ENCODE measurements at regions not wholly inside any gene's neighbourhood (a gene's known extent, or its start where the extent isn't known, plus 50 kb on each side); places are given as distances from the start of the nearest gene placed in this dataset.
"Not testable (repeated sequence)": the region's sequence is repeated elsewhere in the genome, so short reads cannot be mapped to it uniquely, and the experiment has no call there.

GRCh38 chr5:174897281-174897950 lies 173.0 kb downstream of the MSX2 start:
- ChIA-PET CTCF (ENCODE audit: unreplicated experiment) (no interaction called here), POLR2A (no interaction called here)
- intact Hi-C loops (cut with micrococcal nuclease; ENCODE audit: unreplicated experiment), result no loop called here

GRCh38 chr5:174895360-174895759 lies 171.0 kb downstream of the MSX2 start:
- H4K20me1 ChIP-seq (ENCODE audit: insufficient read depth, low read length), result no peaks in the 10 kb centered on the region
- intact Hi-C loops (cut with micrococcal nuclease; ENCODE audit: unreplicated experiment), result no loop called here
- H3K4me2 ChIP-seq (ENCODE audit: low read length), result no peak overlapping the region
- no TSS peak for BruUV-seq (replicated peaks)
- H3K79me2 ChIP-seq (ENCODE audit: insufficient read depth, low read depth, low read length), result no peaks in the 10 kb centered on the region
- H3K4me3 ChIP-seq (ENCODE audit: low read depth, low read length, poor library complexity, severe bottlenecking), result no peak overlapping the region
- no peak overlapping the region for H2AFZ ChIP-seq (ENCODE audit: low read length)
- TF ChIP-seq EZH2phosphoT487 (IDR thresholded peaks at IDR 0.05; ENCODE audit: borderline replicate concordance, low read depth, low read length) (no peak), CTCF (conservative IDR thresholded peaks at IDR 0.05; ENCODE audit: low read length) (0 out of 2 replicates have a peak, but pooled peaks have one; percentile 12)
- ChIA-PET CTCF (ENCODE audit: unreplicated experiment) (no interaction called here), POLR2A (interaction anchor here (0.7 kb wide), 1 partner anchor 880 kb away, joined by 5 read pairs; no protein-coding TSS in a partner anchor)
- no peak for DNase-seq (ENCODE audit: low spot score)
- no peaks in the 10 kb centered on the region for H3K4me1 ChIP-seq (ENCODE audit: insufficient read depth, low read length, poor library complexity, severe bottlenecking)
- H3K9me3 ChIP-seq (ENCODE audit: low read length), result no peaks in the 10 kb centered on the region
- H3K9me2 ChIP-seq (ENCODE audit: insufficient read depth, low read length), result no peaks in the 10 kb centered on the region
- no peaks in the 10 kb centered on the region for H3K36me3 ChIP-seq (ENCODE audit: insufficient read depth, low read length)
- H3K27ac ChIP-seq (ENCODE audit: low read depth, low read length, poor library complexity, severe bottlenecking), result no peak overlapping the region

More at GRCh38 chr5:174897281-174897950, 173.0 kb downstream of the MSX2 start:
- BruUV-seq (replicated peaks), result no TSS peak
- Histone ChIP-seq H3K4me2 (ENCODE audit: low read length) (no peak overlapping the region), H3K4me3 (ENCODE audit: low read depth, low read length, poor library complexity, severe bottlenecking) (no peak overlapping the region), H4K20me1 (ENCODE audit: insufficient read depth, low read length) (no peaks in the 10 kb centered on the region), H3K9me2 (ENCODE audit: insufficient read depth, low read length) (no peaks in the 10 kb centered on the region), H3K36me3 (ENCODE audit: insufficient read depth, low read length) (no peaks in the 10 kb centered on the region), H3K79me2 (ENCODE audit: insufficient read depth, low read depth, low read length) (no peaks in the 10 kb centered on the region), H3K9me3 (ENCODE audit: low read length) (no peaks in the 10 kb centered on the region), H2AFZ (ENCODE audit: low read length) (no peak overlapping the region), H3K4me1 (ENCODE audit: insufficient read depth, low read length, poor library complexity, severe bottlenecking) (no peaks in the 10 kb centered on the region), H3K27ac (ENCODE audit: low read depth, low read length, poor library complexity, severe bottlenecking) (no peak overlapping the region)
- TF ChIP-seq EZH2phosphoT487 (IDR thresholded peaks at IDR 0.05; ENCODE audit: borderline replicate concordance, low read depth, low read length), result no peak
- TF ChIP-seq CTCF (conservative IDR thresholded peaks at IDR 0.05; ENCODE audit: low read length), result no peak
- DNase-seq (ENCODE audit: low spot score), result no peak

GRCh38 chr5:174892742-174893141 lies 168.4 kb downstream of the MSX2 start:
- H3K9me2 ChIP-seq (ENCODE audit: insufficient read depth, low read length), result no peaks in the 10 kb centered on the region
- intact Hi-C loops (cut with micrococcal nuclease; ENCODE audit: unreplicated experiment), result no loop called here
- ChIA-PET CTCF (ENCODE audit: unreplicated experiment) (no interaction called here), POLR2A (no interaction called here)
- BruUV-seq (replicated peaks), result no TSS peak
- H3K9me3 ChIP-seq (ENCODE audit: low read length), result no peaks in the 10 kb centered on the region
- no peak overlapping the region for H3K4me3 ChIP-seq (ENCODE audit: low read depth, low read length, poor library complexity, severe bottlenecking)
- no peaks in the 10 kb centered on the region for H3K36me3 ChIP-seq (ENCODE audit: insufficient read depth, low read length)
- H4K20me1 ChIP-seq (ENCODE audit: insufficient read depth, low read length), result no peaks in the 10 kb centered on the region
- H3K79me2 ChIP-seq (ENCODE audit: insufficient read depth, low read depth, low read length), result no peaks in the 10 kb centered on the region
- H3K4me1 ChIP-seq (ENCODE audit: insufficient read depth, low read length, poor library complexity, severe bottlenecking), result no peaks in the 10 kb centered on the region
- no peak overlapping the region for H3K4me2 ChIP-seq (ENCODE audit: low read length)
- H2AFZ ChIP-seq (ENCODE audit: low read length), result no peak overlapping the region
- H3K27ac ChIP-seq (ENCODE audit: low read depth, low read length, poor library complexity, severe bottlenecking), result no peak overlapping the region
- DNase-seq (ENCODE audit: low spot score), result no peak
- no peak for TF ChIP-seq EZH2phosphoT487 (IDR thresholded peaks at IDR 0.05; ENCODE audit: borderline replicate concordance, low read depth, low read length)
- no peak for TF ChIP-seq CTCF (conservative IDR thresholded peaks at IDR 0.05; ENCODE audit: low read length)

- H3K9me2 ChIP-seq (ENCODE audit: insufficient read depth, low read length); H3K4me3 ChIP-seq (ENCODE audit: low read depth, low read length, poor library complexity, severe bottlenecking); H3K4me2 ChIP-seq (ENCODE audit: low read length); H3K79me2 ChIP-seq (ENCODE audit: insufficient read depth, low read depth, low read length); H3K9me3 ChIP-seq (ENCODE audit: low read length); H3K36me3 ChIP-seq (ENCODE audit: insufficient read depth, low read length); intact Hi-C loops (cut with micrococcal nuclease; ENCODE audit: unreplicated experiment); H4K20me1 ChIP-seq (ENCODE audit: insufficient read depth, low read length); DNase-seq (ENCODE audit: low spot score); H2AFZ ChIP-seq (ENCODE audit: low read length); H3K4me1 ChIP-seq (ENCODE audit: insufficient read depth, low read length, poor library complexity, severe bottlenecking); CTCF ChIA-PET (ENCODE audit: unreplicated experiment); BruUV-seq (replicated peaks); H3K27ac ChIP-seq (ENCODE audit: low read depth, low read length, poor library complexity, severe bottlenecking); POLR2A ChIA-PET: not testable (repeated sequence)
Measured at GRCh38 chr5:174880412-174881200, 156.2 kb downstream of the MSX2 start.
